ENCODE measurements at regions not wholly inside any gene's neighbourhood (a gene's known extent, or its start where the extent isn't known, plus 50 kb on each side); places are given as distances from the start of the nearest gene placed in this dataset.

- TF ChIP-seq CTCF (IDR thresholded peaks at IDR 0.05; ENCODE audit: borderline replicate concordance, extremely low read depth, low read length, poor library complexity, severe bottlenecking), result no peak
- TF ChIP-seq EZH2 (IDR thresholded peaks at IDR 0.05; ENCODE audit: borderline replicate concordance, low read depth, low read length, severe bottlenecking), result no peak
Measured at GRCh38 chr13:105925496-105925895, 610.0 kb downstream of the EFNB2 start.
